ENCODE measurements at regions not wholly inside any gene's neighbourhood (a gene's known extent, or its start where the extent isn't known, plus 50 kb on each side); places are given as distances from the start of the nearest gene placed in this dataset.

DNA sequence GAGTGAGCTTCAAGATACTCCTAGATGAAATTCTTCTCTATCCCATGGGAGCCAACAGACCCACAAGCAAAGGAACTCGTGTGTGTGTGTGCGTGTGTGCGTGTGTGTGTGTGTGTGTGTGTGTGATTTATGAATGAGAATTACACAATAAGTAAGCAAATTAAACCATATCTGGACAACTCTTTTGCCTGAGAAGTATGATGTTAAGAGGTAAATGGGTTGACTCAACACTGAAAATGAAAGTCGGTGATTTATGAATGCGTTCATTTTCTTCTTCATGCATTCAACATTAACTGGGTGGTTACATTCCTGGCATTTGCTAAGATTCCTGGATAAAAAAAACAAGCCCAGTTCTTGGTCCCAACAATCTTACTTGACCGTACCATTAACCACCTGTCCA lies 171.3 kb upstream of the ZNF462 start:
- ATAC-seq: no peak
- no peaks in the 10 kb centered on the region for H3K4me1 ChIP-seq (ENCODE audit: low read depth)
- intact Hi-C loops (cut with DNase I, micrococcal nuclease): no loop called here
- H3K36me3 ChIP-seq (ENCODE audit: low read depth): no peaks in the 10 kb centered on the region
- no peaks in the 10 kb centered on the region for H3K9me3 ChIP-seq
- no peak for DNase-seq
- H3K4me3 ChIP-seq: no peak overlapping the region
- no peak for TF ChIP-seq CTCF (IDR thresholded peaks at IDR 0.05)

GRCh38 chr9:106693558-106693957 lies 169.4 kb upstream of the ZNF462 start:
- no peaks in the 10 kb centered on the region for H3K4me1 ChIP-seq (ENCODE audit: low read depth)
- no peak for TF ChIP-seq CTCF (IDR thresholded peaks at IDR 0.05)
- no peaks in the 10 kb centered on the region for H3K9me3 ChIP-seq
- intact Hi-C loops (cut with DNase I, micrococcal nuclease): no loop called here
- no peak overlapping the region for H3K4me3 ChIP-seq
- ATAC-seq (no peak), DNase-seq (no peak)
- no peaks in the 10 kb centered on the region for H3K36me3 ChIP-seq (ENCODE audit: low read depth)

GRCh38 chr9:106696804-106697203 lies 166.2 kb upstream of the ZNF462 start:
- DNase-seq: no peak
- no peak for TF ChIP-seq CTCF (IDR thresholded peaks at IDR 0.05)
- H3K36me3 ChIP-seq (ENCODE audit: low read depth): no peaks in the 10 kb centered on the region
- no peak overlapping the region for H3K4me3 ChIP-seq
- intact Hi-C loops (cut with DNase I, micrococcal nuclease): no loop called here
- ATAC-seq: no peak
- no peaks in the 10 kb centered on the region for H3K4me1 ChIP-seq (ENCODE audit: low read depth)
- no peaks in the 10 kb centered on the region for H3K9me3 ChIP-seq

DNA sequence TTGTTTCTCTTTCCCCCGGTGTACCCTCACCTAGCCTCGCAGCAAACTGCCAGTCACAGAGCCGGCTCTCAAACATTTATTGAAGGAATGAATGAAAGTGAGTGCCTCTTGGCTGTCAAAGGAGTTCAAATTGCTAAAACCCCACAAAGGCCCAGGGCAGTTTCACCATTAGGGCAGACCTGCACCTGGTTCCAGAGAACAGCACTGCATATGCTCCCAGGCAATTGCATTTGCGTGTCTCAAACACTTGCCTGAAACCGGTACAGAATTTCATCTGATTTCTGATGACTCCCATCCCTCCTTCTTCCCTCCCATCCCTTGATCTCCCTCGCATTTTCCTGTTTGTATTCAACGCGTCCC lies 165.6 kb upstream of the ZNF462 start:
- no peaks in the 10 kb centered on the region for H3K36me3 ChIP-seq (ENCODE audit: low read depth)
- no peaks in the 10 kb centered on the region for H3K9me3 ChIP-seq
- DNase-seq (no peak), ATAC-seq (no peak)
- no peaks in the 10 kb centered on the region for H3K4me1 ChIP-seq (ENCODE audit: low read depth)
- intact Hi-C loops (cut with DNase I, micrococcal nuclease): no loop called here
- no peak for TF ChIP-seq CTCF (IDR thresholded peaks at IDR 0.05)
- H3K4me3 ChIP-seq: no peak overlapping the region

DNA sequence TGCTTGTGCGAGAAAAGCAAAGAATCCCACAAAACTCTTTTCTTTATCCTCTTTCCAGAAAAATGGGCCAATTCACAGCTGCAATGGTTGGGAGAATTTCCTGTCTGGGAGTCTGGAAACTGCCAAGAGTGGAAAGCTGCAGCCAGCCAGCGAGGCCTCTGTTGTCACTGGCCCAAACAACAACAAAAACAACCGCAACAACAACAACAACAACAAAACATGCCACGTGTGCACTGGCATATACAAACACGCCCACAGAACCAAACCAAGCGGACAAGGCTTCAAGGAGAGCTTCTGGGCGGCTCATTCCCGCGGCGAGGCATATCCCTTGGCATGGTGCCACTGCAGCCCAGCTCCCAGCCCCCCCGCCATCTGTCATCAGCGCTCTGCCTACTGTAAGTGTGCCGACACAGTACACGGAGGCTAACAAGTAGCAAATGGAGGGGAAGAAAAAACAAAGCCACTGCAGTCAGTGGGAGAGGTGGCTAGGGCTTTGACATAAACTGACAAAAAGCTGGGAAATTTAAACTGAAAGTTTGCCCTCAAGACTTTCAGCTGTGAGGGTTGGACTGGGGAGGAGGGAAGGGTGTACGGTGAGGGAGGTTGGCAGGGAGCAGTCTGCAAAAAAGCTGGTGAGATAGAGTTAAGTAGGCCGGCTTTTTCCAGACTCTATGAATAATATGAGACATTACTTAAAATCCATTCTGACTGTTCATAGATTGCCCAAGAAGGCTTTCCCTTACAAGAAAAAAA lies 165.0 kb upstream of the ZNF462 start:
- DNase-seq: peak; percentile 37 to 58 (median 57)
- no peak for TF ChIP-seq CTCF (IDR thresholded peaks at IDR 0.05)
- Histone ChIP-seq H3K36me3 (ENCODE audit: low read depth) (no peaks in the 10 kb centered on the region), H3K4me1 (ENCODE audit: low read depth) (no peaks in the 10 kb centered on the region), H3K4me3 (no peak overlapping the region), H3K9me3 (no peaks in the 10 kb centered on the region)
- ATAC-seq: peak; percentile 47
- intact Hi-C loops (cut with DNase I, micrococcal nuclease): no loop called here

- Histone ChIP-seq H3K4me3 (no peak overlapping the region), H3K4me1 (ENCODE audit: low read depth) (no peaks in the 10 kb centered on the region), H3K36me3 (ENCODE audit: low read depth) (no peaks in the 10 kb centered on the region), H3K9me3 (no peaks in the 10 kb centered on the region)
- DNase-seq (no peak), ATAC-seq (no peak)
- TF ChIP-seq CTCF (IDR thresholded peaks at IDR 0.05): no peak
- intact Hi-C loops (cut with DNase I, micrococcal nuclease): no loop called here
Observed at GRCh38 chr9:106700676-106701075, 162.3 kb upstream of the ZNF462 start.
